ENCODE measurements at regions not wholly inside any gene's neighbourhood (a gene's known extent, or its start where the extent isn't known, plus 50 kb on each side); places are given as distances from the start of the nearest gene placed in this dataset.

DNA sequence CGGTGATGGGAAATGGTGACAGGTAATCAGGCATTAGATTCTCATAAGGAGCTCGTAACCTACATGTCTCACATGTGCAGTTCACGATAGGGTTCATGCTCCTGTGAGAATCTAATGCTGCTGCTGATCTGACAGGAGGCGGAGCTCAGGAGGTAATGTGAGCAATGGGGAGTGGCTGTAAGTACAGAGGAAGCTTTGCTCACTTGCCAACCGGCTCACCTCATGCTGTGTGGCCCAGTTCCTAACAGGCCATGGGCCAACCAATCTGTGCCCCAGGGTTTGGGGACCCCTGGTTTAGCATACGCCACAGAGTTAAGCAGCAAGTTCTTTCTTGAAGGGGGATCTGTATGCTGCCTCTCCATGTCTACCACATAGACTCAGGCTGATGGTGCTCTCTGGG is 133.1 kb downstream of the IQUB start:
- H3K4me1 ChIP-seq (ENCODE audit: control insufficient read depth, insufficient read depth, low read length): no peaks in the 10 kb centered on the region
- H3K9me3 ChIP-seq (ENCODE audit: control insufficient read depth, insufficient read depth, low read length): no peaks in the 10 kb centered on the region
- H3K36me3 ChIP-seq (ENCODE audit: control insufficient read depth, insufficient read depth, low read length): no peaks in the 10 kb centered on the region
- no peak overlapping the region for H3K27ac ChIP-seq (ENCODE audit: low read depth, low read length)
- 89% methylated on average over 4 of the region's 6 CpGs for WGBS (ENCODE audit: insufficient coverage)
- no peak overlapping the region for H3K4me3 ChIP-seq (ENCODE audit: low read depth, low read length)
- DNase-seq (ENCODE audit: low read depth in 4 of 6, low spot score in 6 of 6): no peak
- H3K27me3 ChIP-seq (ENCODE audit: control insufficient read depth, insufficient read depth, low read length): no peaks in the 10 kb centered on the region

DNA sequence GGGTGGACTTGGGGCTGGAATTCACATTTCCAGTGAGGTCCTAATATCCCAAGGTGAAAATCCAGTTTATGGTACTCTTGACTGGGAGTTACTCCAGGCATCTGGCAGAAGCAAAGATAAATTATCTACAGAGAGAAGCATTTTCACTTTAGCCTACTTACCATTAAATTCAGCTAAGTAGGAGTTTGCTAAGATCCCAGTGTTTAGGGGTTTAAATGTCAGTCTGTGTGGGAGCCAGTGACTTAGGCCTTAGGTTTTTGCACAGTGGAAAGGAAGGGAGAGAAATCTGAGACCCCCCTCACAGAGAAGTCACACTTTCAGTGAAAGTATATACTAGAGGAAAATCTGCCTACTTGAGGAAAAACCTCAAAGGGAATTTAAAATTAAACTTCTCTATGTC is 134.2 kb downstream of the IQUB start:
- no peak overlapping the region for H3K27ac ChIP-seq (ENCODE audit: low read depth, low read length)
- no peaks in the 10 kb centered on the region for H3K9me3 ChIP-seq (ENCODE audit: control insufficient read depth, insufficient read depth, low read length)
- DNase-seq (ENCODE audit: low read depth in 4 of 6, low spot score in 6 of 6): no peak
- no peak overlapping the region for H3K4me3 ChIP-seq (ENCODE audit: low read depth, low read length)
- H3K36me3 ChIP-seq (ENCODE audit: control insufficient read depth, insufficient read depth, low read length): no peaks in the 10 kb centered on the region
- H3K4me1 ChIP-seq (ENCODE audit: control insufficient read depth, insufficient read depth, low read length): no peaks in the 10 kb centered on the region
- no peaks in the 10 kb centered on the region for H3K27me3 ChIP-seq (ENCODE audit: control insufficient read depth, insufficient read depth, low read length)

DNA sequence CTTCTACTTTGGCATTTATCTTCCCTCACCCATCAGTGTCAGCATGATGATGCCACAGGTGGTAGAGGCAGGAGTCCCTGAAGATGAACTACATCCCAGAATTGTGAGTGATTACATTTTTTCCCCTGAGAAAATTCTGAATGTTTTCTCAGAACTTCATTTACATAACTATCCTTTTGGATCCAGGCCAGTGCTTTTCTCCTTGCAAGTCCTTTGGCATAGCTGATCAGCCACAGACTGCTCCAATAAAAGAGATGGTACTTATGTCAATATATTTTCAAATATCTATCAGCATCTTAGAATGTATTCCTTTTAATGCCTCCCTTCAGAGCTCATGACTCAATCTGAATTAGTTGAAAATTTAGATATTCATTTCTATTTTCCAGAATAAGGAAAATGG is 135.5 kb downstream of the IQUB start:
- H3K36me3 ChIP-seq (ENCODE audit: control insufficient read depth, insufficient read depth, low read length): no peaks in the 10 kb centered on the region
- H3K9me3 ChIP-seq (ENCODE audit: control insufficient read depth, insufficient read depth, low read length): no peaks in the 10 kb centered on the region
- no peaks in the 10 kb centered on the region for H3K4me1 ChIP-seq (ENCODE audit: control insufficient read depth, insufficient read depth, low read length)
- no peak overlapping the region for H3K27ac ChIP-seq (ENCODE audit: low read depth, low read length)
- no peaks in the 10 kb centered on the region for H3K27me3 ChIP-seq (ENCODE audit: control insufficient read depth, insufficient read depth, low read length)
- peak in 2 of 6 donors; percentile 22 to 53 for DNase-seq (ENCODE audit: low read depth in 4 of 6, low spot score in 6 of 6)
- no peak overlapping the region for H3K4me3 ChIP-seq (ENCODE audit: low read depth, low read length)

DNA sequence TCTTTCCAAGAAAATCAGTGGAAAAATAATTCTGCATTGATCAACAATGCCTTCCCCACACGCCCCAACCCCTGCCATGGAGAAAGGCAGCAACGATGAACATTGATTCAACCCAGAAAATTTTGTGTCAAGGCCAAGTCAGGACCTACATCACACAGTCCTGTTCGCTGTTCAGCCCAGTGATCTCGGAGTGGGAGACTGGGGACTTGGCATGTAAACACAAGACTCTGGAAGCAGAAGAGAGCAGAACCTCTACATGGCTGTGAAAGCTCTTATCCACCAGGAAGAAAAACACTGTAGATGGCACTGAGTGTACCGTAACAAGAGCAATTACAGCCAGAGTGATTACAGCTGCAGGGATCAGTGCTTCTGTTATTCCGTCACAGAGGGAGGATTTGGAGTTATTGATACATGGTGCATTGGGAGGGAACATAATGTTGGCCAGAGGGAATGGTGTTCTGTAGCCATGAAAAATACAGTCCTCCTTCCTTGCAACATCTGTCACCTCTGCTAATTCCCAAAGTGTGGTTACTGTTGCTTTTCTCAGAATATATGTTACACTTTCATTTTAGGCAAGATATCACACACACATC is 136.6 kb downstream of the IQUB start:
- 68% methylated on average over 3 of the region's 6 CpGs for WGBS (ENCODE audit: insufficient coverage)
- H3K27ac ChIP-seq (ENCODE audit: low read depth, low read length): no peak overlapping the region
- H3K9me3 ChIP-seq (ENCODE audit: control insufficient read depth, insufficient read depth, low read length): no peaks in the 10 kb centered on the region
- no peaks in the 10 kb centered on the region for H3K36me3 ChIP-seq (ENCODE audit: control insufficient read depth, insufficient read depth, low read length)
- DNase-seq (ENCODE audit: low read depth in 4 of 6, low spot score in 6 of 6): peak in 2 of 6 donors; percentile 9 to 72
- no peaks in the 10 kb centered on the region for H3K27me3 ChIP-seq (ENCODE audit: control insufficient read depth, insufficient read depth, low read length)
- no peak overlapping the region for H3K4me3 ChIP-seq (ENCODE audit: low read depth, low read length)
- H3K4me1 ChIP-seq (ENCODE audit: control insufficient read depth, insufficient read depth, low read length): no peaks in the 10 kb centered on the region

DNA sequence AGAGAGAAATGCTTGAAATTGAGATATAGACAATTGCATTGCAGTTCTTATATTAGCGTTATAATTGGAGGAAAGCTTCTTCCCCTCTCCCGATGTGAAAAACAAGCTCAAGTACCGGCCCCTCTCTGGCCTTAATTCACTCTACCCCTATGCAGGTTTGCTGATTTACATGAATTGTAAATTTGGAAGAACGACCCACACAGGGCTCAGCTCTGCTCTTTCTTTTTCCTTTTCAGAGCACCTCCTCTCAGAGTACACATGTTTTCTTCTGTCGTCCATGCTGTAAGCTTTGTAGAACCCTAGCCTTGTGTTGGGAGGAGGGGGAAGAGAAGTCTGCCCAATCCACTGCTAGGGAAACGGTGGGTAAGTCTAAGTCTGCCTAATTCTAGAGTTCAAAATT is 140.8 kb downstream of the IQUB start:
- Histone ChIP-seq H3K9me3 (ENCODE audit: control insufficient read depth, insufficient read depth, low read length) (no peaks in the 10 kb centered on the region), H3K4me3 (ENCODE audit: low read depth, low read length) (no peak overlapping the region), H3K27ac (ENCODE audit: low read depth, low read length) (no peak overlapping the region), H3K4me1 (ENCODE audit: control insufficient read depth, insufficient read depth, low read length) (no peaks in the 10 kb centered on the region), H3K27me3 (ENCODE audit: control insufficient read depth, insufficient read depth, low read length) (no peaks in the 10 kb centered on the region), H3K36me3 (ENCODE audit: control insufficient read depth, insufficient read depth, low read length) (no peaks in the 10 kb centered on the region)
- WGBS (ENCODE audit: insufficient coverage): no CpG with 5 or more reads among the region's 6 CpGs
- DNase-seq (ENCODE audit: low read depth in 4 of 6, low spot score in 6 of 6): no peak

DNA sequence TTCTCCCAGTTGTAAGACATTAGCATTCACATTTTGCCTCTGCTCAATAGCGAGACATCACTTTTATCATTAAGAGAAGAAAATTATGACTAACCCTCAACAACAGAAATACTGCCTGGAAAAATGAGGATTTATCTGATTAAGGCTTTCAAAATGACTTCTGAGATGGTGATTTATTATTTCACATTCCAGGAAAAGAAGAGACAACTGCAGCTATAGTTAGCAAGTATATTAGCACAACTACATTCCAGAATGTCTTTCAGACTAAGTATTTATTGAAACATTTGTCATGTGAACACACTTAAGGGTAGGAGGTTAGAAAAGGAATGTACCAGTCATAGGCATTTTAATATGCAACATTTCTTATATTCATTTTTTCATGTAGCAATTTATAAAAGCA is 162.0 kb downstream of the IQUB start:
- Histone ChIP-seq H3K27me3 (ENCODE audit: control insufficient read depth, insufficient read depth, low read length) (no peaks in the 10 kb centered on the region), H3K4me3 (ENCODE audit: low read depth, low read length) (no peak overlapping the region), H3K36me3 (ENCODE audit: control insufficient read depth, insufficient read depth, low read length) (no peaks in the 10 kb centered on the region), H3K4me1 (ENCODE audit: control insufficient read depth, insufficient read depth, low read length) (no peaks in the 10 kb centered on the region), H3K9me3 (ENCODE audit: control insufficient read depth, insufficient read depth, low read length) (no peaks in the 10 kb centered on the region), H3K27ac (ENCODE audit: low read depth, low read length) (no peak overlapping the region)
- no CpG with 5 or more reads among the region's 1 CpG for WGBS (ENCODE audit: insufficient coverage)
- DNase-seq (ENCODE audit: low read depth in 4 of 6, low spot score in 6 of 6): no peak

DNA sequence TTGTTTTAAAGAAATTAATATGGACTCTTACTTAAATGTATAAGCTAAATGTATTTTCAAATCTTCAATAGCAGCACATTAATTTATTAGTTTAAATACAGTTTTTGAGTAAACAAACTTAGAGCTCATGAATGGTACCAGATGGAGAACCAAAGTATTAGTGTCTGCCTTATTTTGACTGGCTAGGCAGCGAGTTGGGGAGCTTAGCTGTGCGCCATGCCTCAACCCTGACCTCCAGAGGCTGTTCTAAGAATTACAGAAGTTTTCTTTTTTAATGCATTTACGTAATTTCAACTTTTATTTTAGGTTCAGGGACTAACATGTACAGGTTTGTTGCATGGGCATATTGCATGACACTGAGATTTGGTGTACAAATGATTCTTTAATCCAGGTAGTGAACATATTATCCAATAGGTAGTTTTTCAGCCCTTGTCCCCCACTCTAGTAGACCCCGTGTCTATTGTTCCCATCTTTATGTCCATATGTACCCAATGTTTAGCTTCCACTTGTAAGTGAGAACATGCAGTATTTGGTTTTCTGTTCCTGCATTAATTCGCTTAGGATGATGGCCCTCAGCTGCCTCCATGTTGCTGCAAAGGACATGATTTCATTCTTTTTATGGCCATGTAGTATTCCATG is 166.8 kb downstream of the IQUB start:
- H3K4me1 ChIP-seq (ENCODE audit: control insufficient read depth, insufficient read depth, low read length): no peaks in the 10 kb centered on the region
- no peak overlapping the region for H3K27ac ChIP-seq (ENCODE audit: low read depth, low read length)
- H3K36me3 ChIP-seq (ENCODE audit: control insufficient read depth, insufficient read depth, low read length): no peaks in the 10 kb centered on the region
- no peaks in the 10 kb centered on the region for H3K9me3 ChIP-seq (ENCODE audit: control insufficient read depth, insufficient read depth, low read length)
- 57% methylated on average over 1 of the region's 5 CpGs for WGBS (ENCODE audit: insufficient coverage)
- H3K27me3 ChIP-seq (ENCODE audit: control insufficient read depth, insufficient read depth, low read length): no peaks in the 10 kb centered on the region
- no peak overlapping the region for H3K4me3 ChIP-seq (ENCODE audit: low read depth, low read length)
- DNase-seq (ENCODE audit: low read depth in 4 of 6, low spot score in 6 of 6): peak in 2 of 6 donors; percentile 43 to 68

DNA sequence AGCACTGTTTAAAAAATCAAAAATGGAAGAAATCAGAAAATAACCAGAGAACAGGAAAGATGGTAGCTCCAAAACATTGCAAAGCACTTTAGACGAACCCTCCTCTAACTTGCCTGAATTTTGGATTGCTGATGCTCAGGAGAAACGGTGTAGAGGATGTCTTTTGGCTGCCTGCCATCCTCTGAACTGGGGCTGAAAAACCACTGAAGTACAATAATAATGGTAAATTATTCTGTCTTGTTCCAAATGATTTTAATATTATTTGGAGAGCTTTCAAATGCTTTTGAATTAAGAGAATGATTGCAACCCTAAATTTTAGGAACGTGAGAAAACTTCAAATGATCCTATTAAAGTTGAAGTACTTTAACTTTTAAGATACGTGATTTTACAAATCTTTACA is 167.3 kb upstream of the SLC13A1 start:
- Histone ChIP-seq H3K36me3 (ENCODE audit: control insufficient read depth, insufficient read depth, low read length) (no peaks in the 10 kb centered on the region), H3K4me1 (ENCODE audit: control insufficient read depth, insufficient read depth, low read length) (no peaks in the 10 kb centered on the region), H3K27ac (ENCODE audit: low read depth, low read length) (no peak overlapping the region), H3K4me3 (ENCODE audit: low read depth, low read length) (no peak overlapping the region), H3K27me3 (ENCODE audit: control insufficient read depth, insufficient read depth, low read length) (no peaks in the 10 kb centered on the region), H3K9me3 (ENCODE audit: control insufficient read depth, insufficient read depth, low read length) (no peaks in the 10 kb centered on the region)
- peak in 2 of 6 donors; percentile 62 to 82 for DNase-seq (ENCODE audit: low read depth in 4 of 6, low spot score in 6 of 6)
- WGBS (ENCODE audit: insufficient coverage): no CpG with 5 or more reads among the region's 4 CpGs

DNA sequence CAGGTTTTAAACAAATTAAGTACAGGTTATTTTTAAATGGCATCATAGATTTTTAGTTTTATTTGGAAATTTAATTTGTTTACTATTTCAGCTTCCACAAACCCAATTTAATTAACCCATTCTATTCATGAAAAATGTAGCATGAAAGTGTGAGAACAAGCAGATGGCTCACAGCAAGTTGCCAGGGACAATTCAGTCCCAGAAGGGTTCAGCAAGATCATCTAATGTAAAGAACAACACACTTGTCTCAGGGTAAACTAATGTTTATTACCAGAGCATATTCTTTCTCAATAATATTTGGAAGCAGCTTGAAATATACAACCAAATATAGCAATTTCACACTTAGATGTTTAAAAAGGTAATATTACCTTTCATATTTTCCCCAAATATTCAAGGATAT is 166.9 kb upstream of the SLC13A1 start:
- no peaks in the 10 kb centered on the region for H3K9me3 ChIP-seq (ENCODE audit: control insufficient read depth, insufficient read depth, low read length)
- H3K36me3 ChIP-seq (ENCODE audit: control insufficient read depth, insufficient read depth, low read length): no peaks in the 10 kb centered on the region
- H3K27me3 ChIP-seq (ENCODE audit: control insufficient read depth, insufficient read depth, low read length): no peaks in the 10 kb centered on the region
- DNase-seq (ENCODE audit: low read depth in 4 of 6, low spot score in 6 of 6): peak in 2 of 6 donors; percentile 42 to 44
- no peaks in the 10 kb centered on the region for H3K4me1 ChIP-seq (ENCODE audit: control insufficient read depth, insufficient read depth, low read length)
- no peak overlapping the region for H3K27ac ChIP-seq (ENCODE audit: low read depth, low read length)
- H3K4me3 ChIP-seq (ENCODE audit: low read depth, low read length): no peak overlapping the region

DNA sequence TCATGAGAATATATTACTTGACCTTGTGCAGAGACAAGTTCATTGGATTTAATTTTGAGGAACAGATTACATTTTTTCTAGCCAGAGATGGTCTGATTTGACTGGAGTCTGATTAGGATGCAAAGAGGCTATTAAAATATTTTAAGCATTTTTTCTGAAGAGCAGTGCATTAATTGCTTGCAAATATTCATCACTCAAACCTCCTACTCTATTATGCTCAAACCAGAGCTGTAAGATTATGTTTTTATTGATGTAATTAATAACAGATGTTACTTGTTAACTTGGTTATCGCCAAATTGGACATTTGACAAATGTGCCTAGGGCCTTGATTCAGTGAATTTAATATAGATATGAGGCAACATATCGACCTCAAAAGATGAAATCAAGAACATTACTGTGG is 160.9 kb upstream of the SLC13A1 start:
- no peaks in the 10 kb centered on the region for H3K4me1 ChIP-seq (ENCODE audit: control insufficient read depth, insufficient read depth, low read length)
- no peak overlapping the region for H3K4me3 ChIP-seq (ENCODE audit: low read depth, low read length)
- H3K27ac ChIP-seq (ENCODE audit: low read depth, low read length): no peak overlapping the region
- H3K36me3 ChIP-seq (ENCODE audit: control insufficient read depth, insufficient read depth, low read length): no peaks in the 10 kb centered on the region
- no peaks in the 10 kb centered on the region for H3K9me3 ChIP-seq (ENCODE audit: control insufficient read depth, insufficient read depth, low read length)
- DNase-seq (ENCODE audit: low read depth in 4 of 6, low spot score in 6 of 6): peak in 1 of 6 donors; percentile 5
- H3K27me3 ChIP-seq (ENCODE audit: control insufficient read depth, insufficient read depth, low read length): no peaks in the 10 kb centered on the region
- WGBS (ENCODE audit: insufficient coverage): no CpG with 5 or more reads among the region's 2 CpGs
